ENCODE measurements at regions not wholly inside any gene's neighbourhood (a gene's known extent, or its start where the extent isn't known, plus 50 kb on each side); places are given as distances from the start of the nearest gene placed in this dataset.

- no peak for TF ChIP-seq CTCF (IDR thresholded peaks at IDR 0.05; ENCODE audit: borderline replicate concordance, extremely low read depth, insufficient read depth)
- intact Hi-C loops (cut with DNase I), result no loop called here
- FAIRE-seq, result no peak
- H3K27me3 ChIP-seq (ENCODE audit: control insufficient read depth, insufficient read depth, low read length), result no peaks in the 10 kb centered on the region
- H3K27ac ChIP-seq (ENCODE audit: low read depth in 2 of 2, low read length in 2 of 2), result no peak overlapping the region
- no peaks in the 10 kb centered on the region for H3K36me3 ChIP-seq (ENCODE audit: control insufficient read depth in 2 of 3, insufficient read depth in 3 of 3, low read length in 3 of 3)
- DNase-seq, result no peak
- H3K9ac ChIP-seq (ENCODE audit: low read length in 3 of 3), result no peak overlapping the region
- H3K4me3 ChIP-seq (ENCODE audit: low read length in 3 of 3), result no peak overlapping the region
- H3K4me1 ChIP-seq (ENCODE audit: control insufficient read depth in 2 of 3, insufficient read depth in 2 of 3, low read depth in 1 of 3, low read length in 3 of 3), result no peaks in the 10 kb centered on the region
- no peaks in the 10 kb centered on the region for H3K9me3 ChIP-seq (ENCODE audit: control insufficient read depth in 2 of 3, insufficient read depth in 1 of 3, low read length in 3 of 3)
Observed at GRCh38 chr7:84247591-84247990, 53.0 kb upstream of the SEMA3A start.

GRCh38 chr7:84245835-84246234, 51.2 kb upstream of the SEMA3A start:
- FAIRE-seq, result no peak
- H3K27me3 ChIP-seq (ENCODE audit: control insufficient read depth, insufficient read depth, low read length), result no peaks in the 10 kb centered on the region
- intact Hi-C loops (cut with DNase I), result no loop called here
- no peak for TF ChIP-seq CTCF (IDR thresholded peaks at IDR 0.05; ENCODE audit: borderline replicate concordance, extremely low read depth, insufficient read depth)
- H3K4me1 ChIP-seq (ENCODE audit: control insufficient read depth in 2 of 3, insufficient read depth in 2 of 3, low read depth in 1 of 3, low read length in 3 of 3), result no peaks in the 10 kb centered on the region
- no peaks in the 10 kb centered on the region for H3K9me3 ChIP-seq (ENCODE audit: control insufficient read depth in 2 of 3, insufficient read depth in 1 of 3, low read length in 3 of 3)
- H3K4me3 ChIP-seq (ENCODE audit: low read length in 3 of 3), result no peak overlapping the region
- no peak overlapping the region for H3K27ac ChIP-seq (ENCODE audit: low read depth in 2 of 2, low read length in 2 of 2)
- H3K36me3 ChIP-seq (ENCODE audit: control insufficient read depth in 2 of 3, insufficient read depth in 3 of 3, low read length in 3 of 3), result no peaks in the 10 kb centered on the region
- peak in 1 of 5 donors; percentile 25 for DNase-seq
- H3K9ac ChIP-seq (ENCODE audit: low read length in 3 of 3), result no peak overlapping the region

All from kidney (tissue), 13 donors.